H1 (cell line): ENCODE measurements at regions not wholly inside any gene's neighbourhood (a gene's known extent, or its start where the extent isn't known, plus 50 kb on each side); places are given as distances from the start of the nearest gene placed in this dataset.

Experiments used
- CEBPB ChIP-seq: IDR thresholded peaks from 2 replicates; pipeline ENCODE4 v1.6.1; 2012; ENCODE audit warnings: low read depth, low read length
- EZH2 ChIP-seq: fragments of 200-600 bp; sonication (generic); IDR thresholded peaks from 2 replicates; pipeline ENCODE4 v1.7.1; 2012; ENCODE audit warnings: low read depth, mild to moderate bottlenecking, moderate library complexity, low read length, inconsistent platforms; ENCODE audit not compliant: severe bottlenecking
- POLR2A ChIP-seq, 2 experiments: IDR thresholded peaks; 1 replicate in 1 of 2; 2 replicates in 1 of 2; pipeline ENCODE4 v1.6.1; 2011; ENCODE audit warnings: low read depth in 2 of 2, low read length in 2 of 2, mild to moderate bottlenecking in 2 of 2; ENCODE audit errors: control extremely low read depth in 1 of 2
- POLR2AphosphoS5 ChIP-seq: IDR thresholded peaks from 2 replicates; pipeline ENCODE4 v1.6.1; 2011; ENCODE audit warnings: low read depth, low read length
- TF ChIP-seq, protein P1 (sequence below), 3 experiments: IDR thresholded peaks; 1 replicate in 2 of 3; 2 replicates in 1 of 3; pipeline versions ENCODE4 v1.5.1 to v1.6.1; 2011; ENCODE audit warnings: low read length in 3 of 3, mild to moderate bottlenecking in 3 of 3, inconsistent platforms in 2 of 3, low read depth in 1 of 3, moderate library complexity in 1 of 3; ENCODE audit not compliant: insufficient read depth in 1 of 3; ENCODE audit errors: control extremely low read depth in 1 of 3
- TF ChIP-seq, protein P2 (sequence below): IDR thresholded peaks from 2 replicates; pipeline ENCODE4 v1.6.1; 2012; ENCODE audit warnings: inconsistent platforms

DNA sequence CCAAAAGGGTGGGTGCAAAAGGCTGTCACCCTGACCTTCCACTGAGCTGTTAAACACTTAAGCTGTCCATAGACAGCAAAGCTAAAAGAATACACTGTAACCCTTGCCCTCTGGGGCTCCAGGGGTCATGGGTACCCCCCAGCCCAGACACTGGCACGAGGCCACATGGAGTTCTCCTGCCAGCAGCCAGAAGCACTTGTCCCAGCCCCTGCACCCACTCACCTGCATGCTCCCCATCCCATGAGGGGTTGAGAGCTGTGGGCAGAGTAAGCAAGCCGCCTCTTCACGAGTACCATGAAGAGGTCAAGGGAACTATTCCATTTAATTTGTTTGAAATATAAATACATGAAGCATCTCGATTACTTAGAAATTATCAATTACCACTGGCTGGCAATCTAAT lies 867.1 kb upstream of the ZEB2 start:
- TF ChIP-seq, protein P1, sequence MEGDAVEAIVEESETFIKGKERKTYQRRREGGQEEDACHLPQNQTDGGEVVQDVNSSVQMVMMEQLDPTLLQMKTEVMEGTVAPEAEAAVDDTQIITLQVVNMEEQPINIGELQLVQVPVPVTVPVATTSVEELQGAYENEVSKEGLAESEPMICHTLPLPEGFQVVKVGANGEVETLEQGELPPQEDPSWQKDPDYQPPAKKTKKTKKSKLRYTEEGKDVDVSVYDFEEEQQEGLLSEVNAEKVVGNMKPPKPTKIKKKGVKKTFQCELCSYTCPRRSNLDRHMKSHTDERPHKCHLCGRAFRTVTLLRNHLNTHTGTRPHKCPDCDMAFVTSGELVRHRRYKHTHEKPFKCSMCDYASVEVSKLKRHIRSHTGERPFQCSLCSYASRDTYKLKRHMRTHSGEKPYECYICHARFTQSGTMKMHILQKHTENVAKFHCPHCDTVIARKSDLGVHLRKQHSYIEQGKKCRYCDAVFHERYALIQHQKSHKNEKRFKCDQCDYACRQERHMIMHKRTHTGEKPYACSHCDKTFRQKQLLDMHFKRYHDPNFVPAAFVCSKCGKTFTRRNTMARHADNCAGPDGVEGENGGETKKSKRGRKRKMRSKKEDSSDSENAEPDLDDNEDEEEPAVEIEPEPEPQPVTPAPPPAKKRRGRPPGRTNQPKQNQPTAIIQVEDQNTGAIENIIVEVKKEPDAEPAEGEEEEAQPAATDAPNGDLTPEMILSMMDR (IDR thresholded peaks at IDR 0.05; ENCODE audit: control extremely low read depth in 1 of 3, insufficient read depth in 1 of 3, low read depth in 1 of 3, low read length in 3 of 3): no peak
- TF ChIP-seq, protein P2, sequence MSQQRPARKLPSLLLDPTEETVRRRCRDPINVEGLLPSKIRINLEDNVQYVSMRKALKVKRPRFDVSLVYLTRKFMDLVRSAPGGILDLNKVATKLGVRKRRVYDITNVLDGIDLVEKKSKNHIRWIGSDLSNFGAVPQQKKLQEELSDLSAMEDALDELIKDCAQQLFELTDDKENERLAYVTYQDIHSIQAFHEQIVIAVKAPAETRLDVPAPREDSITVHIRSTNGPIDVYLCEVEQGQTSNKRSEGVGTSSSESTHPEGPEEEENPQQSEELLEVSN: no peak
- TF ChIP-seq POLR2A (IDR thresholded peaks at IDR 0.05; ENCODE audit: control extremely low read depth in 1 of 2, low read depth in 2 of 2, low read length in 2 of 2) (no peak), POLR2AphosphoS5 (no peak), CEBPB (no peak), EZH2 (no peak)
